NCI-H2227 treated with DMSO at 0.1 percent for 48 hours (cell line): ENCODE measurements at regions not wholly inside any gene's neighbourhood (a gene's known extent, or its start where the extent isn't known, plus 50 kb on each side); places are given as distances from the start of the nearest gene placed in this dataset.

ENCODE experiments used
- DNase-seq: peaks from one replicate; lab custom pipeline; 2025; lab: John Stamatoyannopoulos, UW

DNA sequence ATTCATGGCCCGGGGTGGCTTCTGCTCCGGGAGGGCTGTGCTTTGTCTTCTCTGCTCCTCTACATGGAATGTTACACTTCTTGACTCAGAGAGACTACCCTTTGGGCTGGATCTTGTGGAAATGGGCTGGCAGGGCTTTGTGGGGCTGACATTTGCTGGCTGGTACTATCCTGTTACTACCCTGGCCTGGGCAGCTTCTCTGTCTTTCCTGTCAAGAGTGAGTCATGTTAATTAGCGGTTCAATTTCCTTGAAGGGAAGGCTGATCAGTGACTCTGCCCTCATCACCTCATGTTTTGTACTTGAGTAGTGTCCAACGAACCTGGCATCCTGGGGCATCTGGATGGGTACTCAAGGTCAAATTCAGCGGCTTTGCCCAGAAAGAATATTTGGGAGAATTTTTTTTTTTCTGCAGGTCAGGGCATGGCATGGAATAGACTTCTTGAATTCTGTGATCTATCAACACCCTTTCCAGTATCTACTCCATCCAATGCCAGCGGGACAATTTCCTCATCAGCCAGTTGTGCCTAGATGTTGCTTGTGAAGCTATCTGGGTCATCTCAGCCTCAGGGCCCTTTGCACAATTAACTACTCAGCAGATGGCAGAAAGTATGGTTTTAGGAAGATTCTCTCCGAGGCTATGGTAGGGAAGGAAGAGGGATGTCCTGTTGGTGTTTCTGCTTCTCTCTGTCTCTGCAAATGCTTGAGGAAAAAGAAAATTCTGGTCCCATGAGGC, 140.5 kb upstream of the PLET1 start:
- DNase-seq: no peak

DNA sequence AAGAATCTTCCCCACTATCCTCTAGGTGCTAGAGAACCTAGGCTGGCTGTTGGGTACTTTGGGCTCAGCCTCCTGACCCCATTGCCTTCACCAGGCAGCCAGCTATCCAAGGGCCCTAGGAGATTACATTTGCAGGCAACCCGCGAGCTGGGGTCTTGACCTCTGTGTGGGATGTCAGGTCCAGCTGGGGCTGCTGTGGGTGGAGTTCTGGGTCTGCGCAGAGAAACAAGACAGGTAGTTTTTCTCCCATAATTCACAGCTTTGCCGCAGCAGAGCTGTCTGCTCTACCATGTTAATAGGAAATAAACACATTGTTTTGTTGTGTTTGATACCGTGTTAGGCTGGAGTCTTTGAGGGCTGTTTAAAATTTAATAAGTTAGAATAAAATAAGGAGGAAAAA, 142.8 kb upstream of the PLET1 start:
- no peak for DNase-seq

GRCh38 chr11:112404112-112404511, 143.5 kb upstream of the PLET1 start:
- no peak for DNase-seq

GRCh38 chr11:112408517-112408916, 147.9 kb upstream of the PLET1 start:
- DNase-seq: no peak

GRCh38 chr11:112410325-112410724, 149.7 kb upstream of the PLET1 start:
- DNase-seq: no peak

- no peak for DNase-seq
Observed at GRCh38 chr11:112412383-112412782, 151.7 kb upstream of the PLET1 start.

- no peak for DNase-seq
Observed at GRCh38 chr11:112417339-112417738, 156.7 kb upstream of the PLET1 start.

DNA sequence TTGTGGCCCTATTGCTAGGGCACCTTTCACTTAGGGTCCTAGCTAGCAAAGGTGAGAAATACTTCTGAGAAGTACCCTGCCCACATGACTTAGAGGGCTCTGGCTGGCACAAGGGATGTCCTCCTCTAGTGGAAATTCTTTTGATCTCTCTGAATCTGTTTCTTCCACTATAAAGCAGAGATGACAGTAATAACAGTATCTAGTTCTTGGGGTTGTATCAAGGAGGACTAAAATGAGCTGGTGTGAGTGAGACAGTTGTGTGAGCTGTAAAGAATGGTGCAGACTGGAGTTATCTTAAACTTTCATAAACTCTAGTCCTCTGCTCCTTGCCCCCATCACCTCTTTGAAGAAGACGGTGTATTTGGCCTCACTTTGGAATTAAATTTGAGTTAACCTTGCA, 157.8 kb upstream of the PLET1 start:
- DNase-seq: no peak

DNA sequence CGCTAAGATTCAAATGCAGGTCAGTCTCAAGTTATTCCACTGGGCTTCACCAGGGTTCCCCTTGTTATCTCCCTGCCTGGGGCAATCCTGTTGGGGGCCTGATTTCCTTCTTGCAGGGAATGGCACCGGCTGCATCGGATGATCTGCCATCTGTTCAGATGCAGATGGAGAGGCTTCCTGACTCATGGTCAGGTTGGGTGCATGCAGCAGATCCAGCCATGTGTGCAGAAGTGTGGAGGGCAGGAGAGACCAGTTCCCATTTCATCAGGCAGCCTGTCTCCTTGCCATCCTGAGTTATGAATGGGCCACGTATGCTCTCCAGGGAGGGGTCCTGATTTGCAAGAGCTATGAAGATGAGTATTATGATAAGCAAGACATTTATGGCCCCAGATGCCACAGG, 161.2 kb upstream of the PLET1 start:
- no peak for DNase-seq

- no peak for DNase-seq
Observed at GRCh38 chr11:112425121-112425520, 164.5 kb upstream of the PLET1 start.

- no peak for DNase-seq
Observed at GRCh38 chr11:112437096-112437495, 176.4 kb upstream of the PLET1 start.

DNA sequence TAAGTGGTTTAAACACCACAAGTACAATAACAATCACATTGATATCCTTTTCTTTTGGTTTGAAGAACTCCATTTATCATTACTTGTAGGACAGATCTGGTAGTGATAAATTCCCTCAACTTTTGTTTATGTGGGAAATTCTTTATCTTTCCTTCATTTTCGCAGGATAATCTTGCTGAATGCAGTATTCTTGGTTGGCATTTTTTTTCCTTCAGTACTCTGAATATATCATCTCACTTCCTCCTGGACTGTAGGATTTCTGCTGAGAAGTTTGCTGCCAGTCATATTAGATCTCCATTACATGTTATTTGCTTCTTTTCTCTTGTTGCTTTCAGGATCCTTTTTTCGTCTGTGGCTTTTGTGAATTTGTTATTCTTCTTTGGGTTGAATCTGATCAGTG, 179.0 kb upstream of the PLET1 start:
- no peak for DNase-seq

- no peak for DNase-seq
Observed at GRCh38 chr11:112440518-112440917, 179.9 kb upstream of the PLET1 start.

DNA sequence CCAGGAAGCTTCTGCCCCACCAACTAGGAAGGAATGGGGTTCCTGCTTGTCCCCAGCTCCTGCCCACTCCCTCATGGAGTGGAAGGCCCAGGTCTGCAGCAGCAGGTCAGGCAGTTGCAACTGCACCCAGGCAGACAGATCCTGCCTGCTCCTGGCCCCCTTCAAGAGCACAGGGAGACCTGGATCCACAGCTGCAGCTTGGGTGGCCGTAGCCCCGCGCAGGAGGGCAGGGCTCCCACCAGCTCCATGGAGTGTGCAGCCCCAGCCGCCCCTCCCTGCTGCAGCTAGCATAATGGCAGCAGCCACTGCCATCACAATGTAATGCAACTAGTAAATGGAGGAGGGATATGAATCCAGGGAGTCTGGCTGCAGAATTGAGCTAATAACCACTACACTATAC, 187.5 kb upstream of the PLET1 start:
- no peak for DNase-seq

- no peak for DNase-seq
Observed at GRCh38 chr11:112448806-112449205, 188.1 kb upstream of the PLET1 start.

DNA sequence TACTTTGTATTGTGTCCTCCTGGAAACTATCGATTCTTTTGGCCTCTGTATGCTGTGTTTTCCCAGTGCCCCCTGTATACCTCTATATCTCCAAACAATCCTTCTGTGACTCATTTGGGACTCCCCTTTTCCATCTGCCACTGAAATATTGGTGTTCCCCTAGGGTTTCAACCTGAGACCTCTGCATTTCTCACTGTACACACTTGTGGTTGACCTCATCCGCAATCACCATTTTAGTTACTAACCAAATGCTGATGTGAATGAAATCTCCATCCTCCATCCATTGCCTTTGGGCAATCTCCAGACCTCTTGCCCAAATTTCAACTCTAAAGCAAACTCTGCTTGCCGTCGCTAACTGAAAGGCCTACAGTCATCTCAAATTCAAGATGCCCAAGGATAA, 190.6 kb upstream of the PLET1 start:
- no peak for DNase-seq

DNA sequence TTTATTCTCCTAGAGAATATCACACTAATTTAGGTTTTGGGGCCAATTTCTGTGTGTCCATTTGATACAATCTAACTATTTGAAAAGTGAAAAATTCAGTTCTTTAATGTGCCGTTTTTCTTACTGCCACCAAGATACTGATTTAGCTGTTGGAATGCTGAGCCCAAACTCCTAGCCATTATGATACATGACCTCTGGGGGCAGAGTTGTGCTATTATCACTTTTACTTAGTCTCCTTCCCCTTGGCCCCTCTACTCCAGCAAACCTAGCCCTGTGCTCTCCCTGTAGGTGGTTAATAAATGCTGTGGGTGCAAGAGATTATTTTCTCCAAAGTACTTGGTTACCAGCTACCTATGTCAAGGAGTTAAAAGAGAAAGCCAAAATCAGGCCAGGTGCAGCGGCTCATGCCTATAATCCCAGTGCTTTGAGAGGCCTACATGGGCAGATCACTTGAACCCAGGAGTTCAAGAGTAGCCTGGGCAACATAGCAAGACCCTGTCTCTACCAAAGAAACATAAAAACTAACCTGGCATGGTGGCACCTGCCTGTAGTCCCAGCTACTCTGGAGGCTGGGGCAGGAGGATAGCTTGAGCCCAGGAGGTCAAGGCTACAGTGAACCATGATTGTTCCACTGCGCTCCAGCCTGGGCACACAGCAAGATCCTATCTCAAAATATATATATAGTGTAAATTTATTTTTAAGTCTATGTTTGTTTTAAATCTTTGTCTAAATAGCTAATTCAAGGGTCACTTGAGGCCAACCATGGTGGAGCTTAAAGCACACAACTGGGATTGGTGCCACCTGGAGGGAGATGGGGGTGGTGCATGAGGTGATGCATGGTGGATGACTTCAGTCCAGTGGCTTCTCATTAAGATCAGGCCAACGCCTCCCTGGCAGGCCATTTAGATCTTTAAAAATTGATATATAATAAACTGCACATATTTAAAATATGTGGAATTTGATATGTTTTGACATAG, 193.2 kb upstream of the PLET1 start:
- DNase-seq: no peak

- DNase-seq: no peak
Observed at GRCh38 chr11:112454841-112455240, 194.2 kb upstream of the PLET1 start.

- DNase-seq: no peak
Observed at GRCh38 chr11:112455791-112456190, 195.1 kb upstream of the PLET1 start.

DNA sequence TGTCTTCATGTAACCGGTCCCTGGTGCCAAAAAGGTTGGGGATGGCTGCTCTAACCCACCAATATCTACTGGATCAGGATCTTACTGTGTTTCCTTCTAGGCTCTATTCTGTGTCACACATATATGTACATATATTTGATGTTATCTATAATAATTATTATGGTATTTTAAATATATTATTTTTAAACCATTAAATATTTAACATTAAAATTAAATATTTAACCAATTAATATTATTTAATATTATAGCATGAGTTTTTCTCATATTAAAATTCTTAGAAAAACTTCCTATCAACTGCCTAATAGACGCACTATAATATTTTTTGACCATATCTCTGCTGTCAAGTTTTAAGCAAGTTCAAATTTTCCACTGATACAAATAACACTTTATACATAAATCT, 196.9 kb upstream of the PLET1 start:
- DNase-seq: no peak

DNA sequence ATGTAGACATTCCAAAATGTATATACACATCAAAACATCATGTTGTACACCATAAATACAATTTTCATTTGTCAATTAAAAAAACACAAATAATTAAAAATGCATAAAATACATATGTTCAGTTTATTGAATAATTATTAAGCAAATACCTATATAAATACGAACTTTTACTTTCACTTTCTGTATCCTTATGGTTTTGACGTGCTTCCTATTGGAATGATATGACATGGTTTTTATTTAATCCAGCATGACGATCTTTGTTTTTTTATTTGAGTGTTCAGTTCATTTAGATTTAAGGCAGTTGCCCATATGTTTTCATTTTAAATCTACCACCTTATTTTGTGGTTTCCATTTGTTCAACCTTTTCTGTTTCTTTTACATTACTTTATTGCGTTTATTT, 198.3 kb upstream of the PLET1 start:
- no peak for DNase-seq

DNA sequence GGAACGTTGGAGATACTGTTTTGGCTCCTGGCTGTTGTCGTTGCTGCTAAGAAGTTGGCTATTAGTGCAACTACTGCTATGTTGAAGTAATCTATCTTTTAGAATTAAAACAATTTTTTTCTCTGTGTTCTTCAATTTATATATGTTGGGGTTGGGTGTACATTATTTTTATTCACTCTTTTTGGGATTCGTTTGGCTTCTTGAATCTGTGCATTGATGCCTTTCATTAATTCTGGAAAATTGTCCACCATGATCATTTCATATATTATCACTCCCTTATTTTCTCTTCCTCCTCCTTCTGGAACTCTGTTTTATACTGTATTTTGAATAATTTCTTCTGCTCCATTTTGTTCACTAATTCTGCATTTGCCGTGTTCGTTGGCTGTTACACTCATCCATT, 199.5 kb upstream of the PLET1 start:
- no peak for DNase-seq

DNA sequence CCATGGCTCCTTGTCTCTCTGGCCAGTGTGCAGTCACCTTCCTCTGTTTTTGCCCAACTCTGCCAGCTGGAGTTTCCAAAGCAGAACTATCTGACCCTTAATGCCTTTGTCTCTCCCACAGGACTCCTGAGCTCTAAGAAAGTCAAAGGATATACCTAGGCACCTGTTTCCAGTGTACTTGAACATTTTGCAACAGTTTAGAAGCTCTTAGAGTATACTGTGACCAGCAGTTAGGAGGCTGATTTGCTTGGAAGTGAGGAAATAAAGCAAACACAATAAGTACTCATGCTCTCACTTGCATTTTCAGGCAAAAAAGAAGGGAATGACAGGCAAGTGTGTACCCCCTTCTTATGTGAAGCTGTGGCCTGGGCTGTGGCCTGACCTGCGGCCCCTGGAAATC, 204.3 kb upstream of the PLET1 start:
- no peak for DNase-seq
